ENCODE measurements at regions not wholly inside any gene's neighbourhood (a gene's known extent, or its start where the extent isn't known, plus 50 kb on each side); places are given as distances from the start of the nearest gene placed in this dataset.

- TF ChIP-seq CHD7 (IDR thresholded peaks at IDR 0.05; ENCODE audit: insufficient replicate concordance, low read length), result no peak
Measured at GRCh38 chr20:59385038-59385437, 84.6 kb downstream of the EDN3 start (continued).
